Thyroid gland (tissue), 1 donor: ENCODE measurements at regions not wholly inside any gene's neighbourhood (a gene's known extent, or its start where the extent isn't known, plus 50 kb on each side); places are given as distances from the start of the nearest gene placed in this dataset. TPM values are rescaled to one million over a fixed set of nuclear protein-coding genes. Genes with fewer than 3 reads are reported as not detected.

Source experiments
- small RNA-seq: library from RNA; depleted of rRNA; stranded (forward); fragments of <200 nt; gene quantifications from one replicate; pipeline ENCODE3, GENCODE V24; 2016

Small RNA genes lying in the stretch of these regions (small RNA-seq; reads per million reads assigned to genes)
- gene RF00019, result not detected
- gene RN7SKP107, result not detected
